ENCODE measurements at regions not wholly inside any gene's neighbourhood (a gene's known extent, or its start where the extent isn't known, plus 50 kb on each side); places are given as distances from the start of the nearest gene placed in this dataset.

GRCh38 chr3:24769918-24770317 lies 275.3 kb upstream of the THRB start:
- in situ Hi-C loops (cut with HindIII; ENCODE audit: low pct_unique_long_range_greater_than_20kb, low sequenced_read_pairs), result no loop called here

GRCh38 chr3:24773798-24774197 lies 279.1 kb upstream of the THRB start:
- peak; percentile 13 to 79 for DNase-seq (ENCODE audit: low read depth in 1 of 2, low spot score in 1 of 2)
- in situ Hi-C loops (cut with HindIII; ENCODE audit: low pct_unique_long_range_greater_than_20kb, low sequenced_read_pairs), result no loop called here
- no peak for TF ChIP-seq JUND (IDR thresholded peaks at IDR 0.05; ENCODE audit: low read depth)

More at GRCh38 chr3:24769918-24770317, 275.3 kb upstream of the THRB start:
- TF ChIP-seq JUND (IDR thresholded peaks at IDR 0.05; ENCODE audit: low read depth), result no peak
- no peak for DNase-seq (ENCODE audit: low read depth in 1 of 2, low spot score in 1 of 2)

GRCh38 chr3:24780991-24781390 lies 286.3 kb upstream of the THRB start:
- no peak for TF ChIP-seq JUND (IDR thresholded peaks at IDR 0.05; ENCODE audit: low read depth)
- in situ Hi-C loops (cut with HindIII; ENCODE audit: low pct_unique_long_range_greater_than_20kb, low sequenced_read_pairs), result no loop called here
- DNase-seq (ENCODE audit: low read depth in 1 of 2, low spot score in 1 of 2), result no peak

- DNase-seq (ENCODE audit: low read depth in 1 of 2, low spot score in 1 of 2), result no peak
- TF ChIP-seq JUND (IDR thresholded peaks at IDR 0.05; ENCODE audit: low read depth), result no peak
- in situ Hi-C loops (cut with HindIII; ENCODE audit: low pct_unique_long_range_greater_than_20kb, low sequenced_read_pairs), result no loop called here
Measured at GRCh38 chr3:24781454-24781853, 286.8 kb upstream of the THRB start.

GRCh38 chr3:24793896-24794295 lies 299.2 kb upstream of the THRB start:
- in situ Hi-C loops (cut with HindIII; ENCODE audit: low pct_unique_long_range_greater_than_20kb, low sequenced_read_pairs), result no loop called here
- DNase-seq (ENCODE audit: low read depth in 1 of 2, low spot score in 1 of 2), result no peak
- no peak for TF ChIP-seq JUND (IDR thresholded peaks at IDR 0.05; ENCODE audit: low read depth)

GRCh38 chr3:24802614-24803013 lies 308.0 kb upstream of the THRB start:
- DNase-seq (ENCODE audit: low read depth in 1 of 2, low spot score in 1 of 2), result no peak
- TF ChIP-seq JUND (IDR thresholded peaks at IDR 0.05; ENCODE audit: low read depth), result no peak
- in situ Hi-C loops (cut with HindIII; ENCODE audit: low pct_unique_long_range_greater_than_20kb, low sequenced_read_pairs), result no loop called here

GRCh38 chr3:24804095-24804494 lies 309.4 kb upstream of the THRB start:
- in situ Hi-C loops (cut with HindIII; ENCODE audit: low pct_unique_long_range_greater_than_20kb, low sequenced_read_pairs), result no loop called here
- no peak for TF ChIP-seq JUND (IDR thresholded peaks at IDR 0.05; ENCODE audit: low read depth)
- DNase-seq (ENCODE audit: low read depth in 1 of 2, low spot score in 1 of 2), result no peak

- in situ Hi-C loops (cut with HindIII; ENCODE audit: low pct_unique_long_range_greater_than_20kb, low sequenced_read_pairs), result no loop called here
- peak in 1 of 2 experiments; percentile 15 for DNase-seq (ENCODE audit: low read depth in 1 of 2, low spot score in 1 of 2)
- TF ChIP-seq JUND (IDR thresholded peaks at IDR 0.05; ENCODE audit: low read depth), result no peak
Measured at GRCh38 chr3:24810881-24811280, 316.2 kb upstream of the THRB start.

- TF ChIP-seq JUND (IDR thresholded peaks at IDR 0.05; ENCODE audit: low read depth), result no peak
- in situ Hi-C loops (cut with HindIII; ENCODE audit: low pct_unique_long_range_greater_than_20kb, low sequenced_read_pairs), result no loop called here
Measured at GRCh38 chr3:24812116-24812515, 317.5 kb upstream of the THRB start.

GRCh38 chr3:24818055-24818454 lies 323.4 kb upstream of the THRB start:
- DNase-seq (ENCODE audit: low read depth in 1 of 2, low spot score in 1 of 2), result no peak
- in situ Hi-C loops (cut with HindIII; ENCODE audit: low pct_unique_long_range_greater_than_20kb, low sequenced_read_pairs), result no loop called here
- TF ChIP-seq JUND (IDR thresholded peaks at IDR 0.05; ENCODE audit: low read depth), result no peak

More at GRCh38 chr3:24812116-24812515, 317.5 kb upstream of the THRB start:
- no peak for DNase-seq (ENCODE audit: low read depth in 1 of 2, low spot score in 1 of 2)

GRCh38 chr3:24828011-24828410 lies 333.4 kb upstream of the THRB start:
- DNase-seq (ENCODE audit: low read depth in 1 of 2, low spot score in 1 of 2), result no peak
- TF ChIP-seq JUND (IDR thresholded peaks at IDR 0.05; ENCODE audit: low read depth), result no peak
- in situ Hi-C loops (cut with HindIII; ENCODE audit: low pct_unique_long_range_greater_than_20kb, low sequenced_read_pairs), result no loop called here

GRCh38 chr3:24828551-24828950 lies 333.9 kb upstream of the THRB start:
- in situ Hi-C loops (cut with HindIII; ENCODE audit: low pct_unique_long_range_greater_than_20kb, low sequenced_read_pairs), result no loop called here
- no peak for DNase-seq (ENCODE audit: low read depth in 1 of 2, low spot score in 1 of 2)
- no peak for TF ChIP-seq JUND (IDR thresholded peaks at IDR 0.05; ENCODE audit: low read depth)

GRCh38 chr3:24829011-24829581 lies 334.4 kb upstream of the THRB start:
- DNase-seq (ENCODE audit: low read depth in 1 of 2, low spot score in 1 of 2), result peak; percentile 66 to 78
- in situ Hi-C loops (cut with HindIII; ENCODE audit: low pct_unique_long_range_greater_than_20kb, low sequenced_read_pairs), result no loop called here
- no peak for TF ChIP-seq JUND (IDR thresholded peaks at IDR 0.05; ENCODE audit: low read depth)

- no peak for TF ChIP-seq JUND (IDR thresholded peaks at IDR 0.05; ENCODE audit: low read depth)
- in situ Hi-C loops (cut with HindIII; ENCODE audit: low pct_unique_long_range_greater_than_20kb, low sequenced_read_pairs), result no loop called here
- DNase-seq (ENCODE audit: low read depth in 1 of 2, low spot score in 1 of 2), result peak; percentile 57 to 70
Measured at GRCh38 chr3:24829629-24830229, 335.1 kb upstream of the THRB start.

All from T47D (cell line).